ENCODE measurements at regions not wholly inside any gene's neighbourhood (a gene's known extent, or its start where the extent isn't known, plus 50 kb on each side); places are given as distances from the start of the nearest gene placed in this dataset.

GRCh38 chr1:238152119-238152518 is 261.4 kb upstream of the ZP4 start:
- no peak for DNase-seq

GRCh38 chr1:238143038-238143437 is 252.3 kb upstream of the ZP4 start:
- no peak for DNase-seq

GRCh38 chr1:238141353-238141752 is 250.6 kb upstream of the ZP4 start:
- DNase-seq: no peak

DNA sequence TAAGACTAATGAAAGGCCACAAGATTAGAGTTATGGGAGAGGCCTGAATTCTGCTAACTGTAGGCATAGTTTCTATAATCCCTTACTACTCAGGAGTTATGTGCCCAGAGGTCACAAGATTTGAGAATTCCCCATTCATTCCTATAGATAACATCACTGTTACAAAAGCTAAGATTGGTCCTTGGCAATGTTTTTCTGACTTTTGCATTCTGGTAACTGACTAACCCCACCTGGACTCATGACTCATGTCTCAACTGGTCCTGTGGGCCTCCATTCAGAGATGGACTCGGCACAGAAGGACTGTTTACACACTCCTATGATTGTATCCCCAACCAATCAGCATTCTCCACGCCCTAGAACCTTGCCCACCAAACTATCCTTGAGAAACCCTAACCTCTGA is 249.0 kb upstream of the ZP4 start:
- DNase-seq: no peak

DNA sequence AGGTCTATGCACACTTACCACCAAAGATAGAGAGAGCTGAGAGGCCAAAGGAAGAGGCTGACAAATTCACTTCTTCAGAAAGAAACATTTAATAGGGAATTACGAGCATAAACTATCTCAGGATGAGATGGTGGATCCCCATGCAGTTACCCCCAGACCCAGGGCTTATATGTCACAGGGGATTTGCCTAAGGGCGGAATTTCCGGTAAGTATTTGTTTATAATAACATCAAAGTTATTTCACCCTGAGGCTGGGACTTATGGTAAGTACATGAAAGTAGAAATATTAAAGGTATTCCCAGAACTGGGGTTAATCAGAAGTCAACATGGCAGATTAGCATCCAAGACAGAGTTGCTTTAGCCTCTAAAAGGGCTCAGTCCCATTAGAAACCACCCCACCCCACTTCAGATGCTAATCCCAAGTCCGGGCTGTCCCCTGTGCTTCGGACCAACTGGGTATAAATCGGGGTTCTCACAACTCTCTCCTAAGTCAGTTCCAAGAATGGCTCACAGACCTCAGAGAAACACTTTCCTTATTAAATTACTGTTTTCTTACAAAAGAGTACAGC is 247.4 kb upstream of the ZP4 start:
- no peak for DNase-seq

DNA sequence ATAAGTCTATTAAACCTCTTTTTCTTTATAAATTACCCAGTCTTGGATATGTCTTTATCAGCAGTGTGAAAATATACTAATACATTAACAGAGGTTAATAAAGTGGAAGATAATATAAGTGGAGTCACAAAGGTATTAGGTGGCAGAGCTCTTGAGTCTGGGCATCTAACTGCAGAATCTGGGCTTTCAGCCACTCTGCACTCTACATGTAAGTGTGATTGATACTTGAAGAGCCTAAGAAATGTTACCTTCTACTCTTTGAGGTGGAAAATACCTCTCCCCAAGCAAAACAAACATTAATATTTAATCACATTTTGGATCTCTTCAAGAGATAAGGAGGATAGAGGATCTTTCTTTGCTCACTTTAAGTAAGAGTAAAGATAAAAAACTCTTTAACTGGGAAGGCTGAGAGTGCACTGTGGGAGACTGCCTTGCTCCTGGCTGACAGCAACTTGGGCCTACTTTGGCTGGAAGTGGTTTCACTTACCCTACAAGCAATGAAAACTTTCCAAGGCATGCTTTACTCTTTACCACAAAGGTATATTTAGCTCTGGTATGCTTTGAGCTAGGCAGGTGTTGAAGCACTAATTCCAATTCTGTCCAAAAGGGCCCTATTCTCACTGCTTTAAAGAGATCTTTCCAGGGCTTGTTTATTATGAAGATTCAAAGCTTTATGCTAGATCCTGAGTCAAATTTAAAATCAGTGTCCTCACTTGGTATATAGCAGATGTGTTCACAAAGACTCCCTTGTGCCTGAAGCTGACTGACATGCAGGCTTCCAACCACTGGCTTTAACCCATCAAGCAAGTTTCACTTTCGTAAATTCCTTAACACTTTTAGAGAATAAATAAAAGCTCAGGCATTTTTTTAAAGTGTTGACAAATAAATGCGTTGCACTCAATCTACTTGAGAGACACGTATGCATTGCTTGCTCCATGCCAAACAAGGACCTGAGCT is 245.3 kb upstream of the ZP4 start:
- DNase-seq: no peak

- no peak for DNase-seq
Observed at GRCh38 chr1:238129677-238130076, 239.0 kb upstream of the ZP4 start.

- DNase-seq: no peak
Observed at GRCh38 chr1:238123201-238123600, 232.5 kb upstream of the ZP4 start.

DNA sequence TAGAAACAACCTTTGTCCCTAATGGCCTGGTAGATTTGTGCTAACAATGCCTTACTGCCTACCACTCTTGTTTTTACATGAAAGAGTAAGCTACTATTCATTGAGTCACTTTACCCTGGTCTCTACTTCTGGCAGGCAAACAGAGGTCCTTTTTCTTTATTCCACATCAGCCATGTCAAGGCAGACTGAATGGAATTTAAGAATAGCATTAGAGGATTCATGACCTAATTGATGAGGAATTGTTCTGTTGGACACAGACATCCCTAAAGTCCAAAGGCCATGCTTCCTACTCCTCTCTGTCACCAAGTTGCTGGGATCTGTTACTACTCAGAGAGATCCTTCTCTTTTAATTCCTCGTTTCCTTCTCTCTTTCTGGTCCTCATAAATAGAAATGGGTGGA is 229.1 kb upstream of the ZP4 start:
- DNase-seq: no peak

DNA sequence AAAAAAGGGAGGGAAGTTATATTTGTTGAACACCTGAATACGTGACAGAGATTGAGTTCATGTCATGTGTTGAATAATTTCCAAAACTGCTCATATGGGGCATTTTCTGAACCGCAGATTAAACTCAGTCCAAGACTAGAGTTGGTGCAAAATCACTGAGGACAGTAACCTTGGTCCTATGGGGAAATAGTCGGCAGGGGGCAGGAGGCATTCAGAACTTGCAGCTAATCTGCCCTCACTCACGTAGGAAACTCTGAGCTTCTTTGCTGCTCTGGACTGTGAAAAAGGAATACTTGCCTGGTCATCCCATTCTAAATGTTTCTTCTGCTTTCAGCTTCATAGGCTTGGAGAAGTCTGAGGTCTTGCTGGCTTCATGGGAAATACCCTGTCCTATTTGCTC is 228.3 kb upstream of the ZP4 start:
- no peak for DNase-seq

- DNase-seq: no peak
Observed at GRCh38 chr1:238115852-238116251, 225.1 kb upstream of the ZP4 start.

DNA sequence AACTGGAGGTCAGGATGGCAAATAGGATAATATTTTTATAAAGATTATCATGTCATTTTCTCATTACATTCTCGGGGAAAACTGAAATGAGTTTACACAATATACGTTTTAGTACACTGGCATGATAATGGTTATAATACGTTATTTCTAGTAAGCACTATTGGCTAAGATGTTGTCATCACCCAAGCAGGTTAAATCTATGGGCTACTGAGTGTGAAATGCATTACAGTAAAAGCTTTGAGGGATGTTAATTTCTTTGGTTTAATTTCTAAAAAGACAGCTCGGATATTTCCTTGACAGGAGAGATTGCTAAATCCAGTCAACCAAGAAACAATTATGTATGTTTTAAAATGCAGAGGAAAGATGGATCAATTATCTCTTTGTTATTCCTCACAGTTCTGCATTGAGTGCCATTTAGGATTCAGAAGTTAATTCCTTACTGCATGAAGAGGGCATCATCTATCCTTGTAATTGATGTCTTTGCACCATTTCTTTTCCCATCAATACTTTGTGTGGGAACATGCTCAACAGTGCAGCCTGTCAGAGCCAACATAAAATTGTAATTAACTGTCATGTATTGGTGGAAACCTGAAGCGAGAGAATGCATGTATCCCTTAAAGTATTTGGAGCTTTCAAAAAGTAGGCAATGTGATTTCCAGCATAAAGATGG is 222.4 kb upstream of the ZP4 start:
- DNase-seq: no peak

GRCh38 chr1:238111516-238111915 is 220.8 kb upstream of the ZP4 start:
- DNase-seq: no peak

DNA sequence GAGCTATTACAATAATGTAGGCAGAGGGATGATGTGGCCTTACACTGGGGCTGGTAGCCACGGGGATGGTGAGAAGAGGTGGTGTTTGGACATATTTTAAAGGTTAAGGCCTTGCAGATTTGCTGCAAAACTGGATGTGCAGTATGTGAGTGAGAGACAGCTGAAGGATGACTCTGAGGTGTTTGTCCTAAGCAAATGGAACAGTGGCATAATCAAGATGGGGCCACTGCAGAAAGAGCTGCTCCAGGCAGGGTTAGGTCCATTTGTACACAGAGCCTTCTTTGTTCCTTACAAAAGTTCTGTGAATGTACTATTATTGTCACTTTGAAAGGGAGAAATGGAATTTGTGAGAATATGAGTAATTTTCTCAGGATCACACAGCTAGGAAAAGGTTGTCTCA is 220.4 kb upstream of the ZP4 start:
- DNase-seq: no peak

- no peak for DNase-seq
Observed at GRCh38 chr1:238108417-238108816, 217.7 kb upstream of the ZP4 start.

GRCh38 chr1:238107322-238107721 is 216.6 kb upstream of the ZP4 start:
- no peak for DNase-seq

GRCh38 chr1:238104752-238105151 is 214.0 kb upstream of the ZP4 start:
- DNase-seq: no peak

GRCh38 chr1:238101923-238102322 is 211.2 kb upstream of the ZP4 start:
- DNase-seq: no peak

DNA sequence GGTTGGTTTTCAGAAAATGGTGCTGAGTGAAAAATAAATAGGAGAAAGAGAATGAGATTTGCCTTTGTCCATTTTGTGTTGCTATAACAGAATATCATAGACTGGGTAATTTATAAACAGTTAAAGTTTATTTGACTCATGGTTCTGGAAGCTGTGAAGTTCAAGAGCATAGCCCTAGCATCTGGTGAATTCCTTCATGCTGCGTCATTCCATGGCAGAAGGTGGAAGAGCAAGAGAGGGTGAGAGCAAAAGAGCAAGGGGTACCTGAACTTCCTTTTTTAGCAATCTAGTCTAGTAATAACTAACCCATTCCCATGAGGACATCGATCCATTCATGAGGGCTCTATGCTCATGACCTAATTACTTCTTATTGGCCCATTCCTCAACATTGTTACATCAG is 209.1 kb upstream of the ZP4 start:
- no peak for DNase-seq

- DNase-seq: no peak
Observed at GRCh38 chr1:238089615-238090014, 198.9 kb upstream of the ZP4 start.

GRCh38 chr1:238088560-238089290 is 198.0 kb upstream of the ZP4 start:
- DNase-seq: no peak

- no peak for DNase-seq
Observed at GRCh38 chr1:238073991-238074390, 183.3 kb upstream of the ZP4 start.

- DNase-seq: no peak
Observed at GRCh38 chr1:238071061-238071460, 180.3 kb upstream of the ZP4 start.
